HFFc6 (cell line): ENCODE measurements at regions not wholly inside any gene's neighbourhood (a gene's known extent, or its start where the extent isn't known, plus 50 kb on each side); places are given as distances from the start of the nearest gene placed in this dataset.

ENCODE experiments used
- DNase-seq: peaks from one replicate; pipeline ENCODE4 v3.0.0-alpha.2; 2018
- H3K27ac Mint-ChIP-seq: 2 replicates; pipeline ENCODE4 v1.8.0; 2020; ENCODE audit warnings: mild to moderate bottlenecking, mixed read lengths
- H3K27me3 Mint-ChIP-seq: 2 replicates; pipeline ENCODE4 v1.8.0; 2021; ENCODE audit warnings: mild to moderate bottlenecking, moderate library complexity, mixed read lengths; ENCODE audit not compliant: insufficient read depth
- H3K36me3 Mint-ChIP-seq: 2 replicates; pipeline ENCODE4 v1.8.0; 2021; ENCODE audit warnings: low read depth, mixed read lengths
- H3K4me1 Mint-ChIP-seq: 2 replicates; pipeline ENCODE4 v1.8.0; 2020; ENCODE audit warnings: low read depth, mixed read lengths
- H3K4me3 Mint-ChIP-seq: 2 replicates; pipeline ENCODE4 v1.8.0; 2020; ENCODE audit warnings: mild to moderate bottlenecking, moderate library complexity, mixed read lengths
- H3K9me3 Mint-ChIP-seq: 2 replicates; pipeline ENCODE4 v1.8.0; 2020; ENCODE audit warnings: mild to moderate bottlenecking, mixed read lengths
- TF ChIP-seq, protein P1 (sequence below): fragments of 200-600 bp; sonication (generic); IDR thresholded peaks from 2 replicates; pipeline ENCODE4 v1.5.0; 2021; ENCODE audit warnings: antibody characterized with exemption, mild to moderate bottlenecking

DNA sequence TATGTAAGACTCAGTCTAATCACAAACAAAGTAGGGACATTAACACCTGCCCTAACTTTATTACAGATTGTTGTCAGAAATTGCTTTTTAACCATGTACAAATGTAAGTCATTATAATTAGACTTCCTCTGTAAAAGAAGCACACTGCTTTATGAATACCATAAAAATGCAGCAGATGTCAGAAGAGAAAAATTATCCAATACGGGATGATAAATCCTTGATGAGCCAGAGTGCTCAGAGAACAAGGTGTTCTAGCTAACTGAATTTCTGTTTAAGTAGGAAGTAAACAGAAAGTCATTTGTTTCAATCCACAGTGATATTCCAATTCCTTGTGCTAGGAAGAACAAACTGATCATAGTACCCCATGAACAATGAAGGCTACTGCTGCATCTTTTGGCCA lies 54.6 kb upstream of the BMPER start:
- Mint-ChIP-seq H3K9me3 (no peaks in the 10 kb centered on the region), H3K4me3 (no peak overlapping the region), H3K27ac (no peak overlapping the region), H3K27me3 (peaks cover 8% of the 10 kb centered on the region), H3K36me3 (no peaks in the 10 kb centered on the region), H3K4me1 (peaks cover 61% of the 10 kb centered on the region)
- TF ChIP-seq, protein P1, sequence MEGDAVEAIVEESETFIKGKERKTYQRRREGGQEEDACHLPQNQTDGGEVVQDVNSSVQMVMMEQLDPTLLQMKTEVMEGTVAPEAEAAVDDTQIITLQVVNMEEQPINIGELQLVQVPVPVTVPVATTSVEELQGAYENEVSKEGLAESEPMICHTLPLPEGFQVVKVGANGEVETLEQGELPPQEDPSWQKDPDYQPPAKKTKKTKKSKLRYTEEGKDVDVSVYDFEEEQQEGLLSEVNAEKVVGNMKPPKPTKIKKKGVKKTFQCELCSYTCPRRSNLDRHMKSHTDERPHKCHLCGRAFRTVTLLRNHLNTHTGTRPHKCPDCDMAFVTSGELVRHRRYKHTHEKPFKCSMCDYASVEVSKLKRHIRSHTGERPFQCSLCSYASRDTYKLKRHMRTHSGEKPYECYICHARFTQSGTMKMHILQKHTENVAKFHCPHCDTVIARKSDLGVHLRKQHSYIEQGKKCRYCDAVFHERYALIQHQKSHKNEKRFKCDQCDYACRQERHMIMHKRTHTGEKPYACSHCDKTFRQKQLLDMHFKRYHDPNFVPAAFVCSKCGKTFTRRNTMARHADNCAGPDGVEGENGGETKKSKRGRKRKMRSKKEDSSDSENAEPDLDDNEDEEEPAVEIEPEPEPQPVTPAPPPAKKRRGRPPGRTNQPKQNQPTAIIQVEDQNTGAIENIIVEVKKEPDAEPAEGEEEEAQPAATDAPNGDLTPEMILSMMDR, result no peak
- DNase-seq, result no peak

DNA sequence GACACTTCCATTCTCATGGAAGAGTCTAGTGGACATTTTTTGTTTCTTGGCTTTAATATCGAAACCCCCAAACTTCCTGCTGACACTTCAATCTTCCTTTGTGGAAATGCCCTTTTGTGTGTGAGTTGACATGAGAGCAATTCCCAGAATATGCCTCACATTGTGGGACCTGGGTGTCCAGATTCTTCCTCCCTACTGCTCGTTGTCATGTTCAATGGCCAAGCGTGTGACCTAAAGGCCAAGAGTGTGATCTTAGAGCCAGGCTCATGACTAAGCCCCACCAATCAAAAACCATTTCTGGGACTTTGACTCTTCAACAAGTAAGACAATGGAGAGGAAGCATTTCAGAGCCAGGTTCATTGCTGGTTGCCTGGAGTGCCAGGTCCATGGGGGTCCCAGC lies 52.5 kb upstream of the BMPER start:
- H3K9me3 Mint-ChIP-seq, result no peaks in the 10 kb centered on the region
- no peak for DNase-seq
- H3K27me3 Mint-ChIP-seq, result peaks cover 8% of the 10 kb centered on the region
- H3K27ac Mint-ChIP-seq, result peak overlapping the region; percentile 5; the same call in 1 of the 2 replicates
- H3K36me3 Mint-ChIP-seq, result no peaks in the 10 kb centered on the region
- H3K4me3 Mint-ChIP-seq, result no peak overlapping the region
- TF ChIP-seq, protein P1, result no peak
- H3K4me1 Mint-ChIP-seq, result peaks cover 56% of the 10 kb centered on the region

DNA sequence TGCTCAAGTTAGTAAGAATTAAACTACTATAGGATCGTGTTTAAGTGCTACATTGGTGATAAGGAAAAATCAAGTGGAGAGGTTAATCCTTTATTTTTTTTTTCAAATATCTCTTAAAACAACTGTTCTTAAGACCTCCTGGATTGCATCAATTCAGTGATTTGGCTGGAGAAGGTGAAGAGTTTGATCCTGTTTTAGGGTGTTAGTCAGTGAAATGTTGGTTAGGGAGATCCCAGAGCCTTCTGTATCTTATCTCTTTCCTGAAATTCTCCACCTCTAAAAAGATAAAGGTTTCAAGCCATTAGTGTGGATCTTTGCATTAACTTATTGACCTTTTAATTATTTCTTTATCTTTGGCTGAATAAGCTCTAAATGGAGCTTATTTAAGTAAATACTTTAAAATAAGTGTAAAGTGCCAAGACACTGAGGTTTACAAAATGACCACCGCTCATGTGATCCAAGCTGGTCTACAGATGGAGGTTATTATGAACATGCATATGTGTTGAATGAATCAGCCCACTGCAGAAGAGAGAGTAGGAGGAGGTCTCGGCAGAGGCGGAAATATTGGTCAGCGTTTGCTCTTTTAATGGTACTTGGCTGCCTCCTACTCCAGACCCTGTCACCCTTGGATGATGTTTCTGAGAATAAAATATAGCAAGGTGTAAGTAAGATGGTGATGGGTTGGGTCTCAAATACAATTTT lies 51.8 kb upstream of the BMPER start:
- TF ChIP-seq, protein P1, result no peak
- H3K27ac Mint-ChIP-seq, result peak overlapping the region; percentile 64
- DNase-seq, result peak; percentile 84

DNA sequence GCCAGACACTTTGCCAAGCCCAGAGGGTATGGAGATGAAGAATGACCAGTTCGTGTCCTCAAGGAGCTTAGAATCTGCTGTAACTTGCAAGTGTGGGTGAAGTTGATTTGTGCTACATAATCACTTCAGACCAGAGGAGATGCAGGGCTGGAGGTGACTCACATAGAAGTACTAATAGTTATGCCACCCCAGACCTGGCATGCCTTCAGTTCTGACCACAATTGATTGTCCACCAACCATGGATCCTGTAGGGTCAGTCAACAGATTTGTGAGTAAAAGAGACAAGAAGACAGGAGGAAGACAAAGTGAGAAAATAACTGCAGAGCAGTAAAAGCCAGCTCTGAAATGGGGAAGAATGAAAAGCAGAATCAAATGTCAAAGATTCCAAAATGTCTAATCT lies 51.2 kb upstream of the BMPER start:
- peaks cover 50% of the 10 kb centered on the region for H3K4me1 Mint-ChIP-seq
- peaks cover 2% of the 10 kb centered on the region; the same call in 1 of the 2 replicates for H3K27me3 Mint-ChIP-seq
- peak overlapping the region; percentile 50 for H3K4me3 Mint-ChIP-seq
- H3K27ac Mint-ChIP-seq, result peak overlapping the region; percentile 64
- TF ChIP-seq, protein P1, result no peak
- peak; percentile 78 for DNase-seq
- no peaks in the 10 kb centered on the region for H3K36me3 Mint-ChIP-seq
- H3K9me3 Mint-ChIP-seq, result no peaks in the 10 kb centered on the region

More for the DNA sequence above, 51.8 kb upstream of the BMPER start:
- peaks cover 56% of the 10 kb centered on the region for H3K4me1 Mint-ChIP-seq
- H3K27me3 Mint-ChIP-seq, result peaks cover 6% of the 10 kb centered on the region
- no peaks in the 10 kb centered on the region for H3K9me3 Mint-ChIP-seq
- peak overlapping the region; percentile 50 for H3K4me3 Mint-ChIP-seq
- no peaks in the 10 kb centered on the region for H3K36me3 Mint-ChIP-seq

DNA sequence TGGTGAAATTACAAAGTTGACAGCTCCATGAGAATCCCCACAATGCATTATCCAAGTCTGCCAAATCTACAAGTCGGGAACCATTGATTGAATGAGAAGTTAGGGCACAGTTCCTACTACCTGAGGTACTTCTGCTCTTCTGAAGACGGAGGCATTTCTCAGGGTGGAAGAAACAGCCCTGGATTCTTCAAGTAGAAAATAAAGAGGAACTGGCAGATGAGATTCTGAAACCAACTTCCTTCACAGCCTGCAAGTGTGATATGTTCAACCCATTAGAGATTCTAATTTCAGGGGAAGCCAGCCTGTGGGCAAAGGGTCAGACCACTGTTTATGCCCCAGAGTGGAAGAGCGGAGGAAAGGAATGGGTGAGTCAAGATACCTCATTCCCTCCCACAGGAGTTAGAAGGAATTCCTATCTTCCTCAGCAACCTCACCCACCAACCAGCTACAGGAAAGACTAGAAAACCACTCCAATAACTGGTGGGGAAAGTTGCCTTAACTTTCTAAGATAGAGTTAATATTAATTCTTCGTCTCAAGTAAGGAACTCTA lies 50.5 kb upstream of the BMPER start:
- Mint-ChIP-seq H3K4me1 (peaks cover 43% of the 10 kb centered on the region), H3K36me3 (no peaks in the 10 kb centered on the region; the same call in 1 of the 2 replicates), H3K27ac (peak overlapping the region; percentile 64), H3K27me3 (0 out of 2 replicates have a peak, but pooled peaks cover 2% of the 10 kb centered on the region), H3K4me3 (peak overlapping the region; percentile 50), H3K9me3 (no peaks in the 10 kb centered on the region)
- peak; percentile 80 for DNase-seq
- TF ChIP-seq, protein P1, result no peak
